A549 (cell line): ENCODE measurements at regions not wholly inside any gene's neighbourhood (a gene's known extent, or its start where the extent isn't known, plus 50 kb on each side); places are given as distances from the start of the nearest gene placed in this dataset.

Experiments
- CTCF ChIP-seq: fragments of >200 bp; sonication (Bioruptor Twin); formaldehyde crosslinking; IDR thresholded peaks from 3 replicates; pipeline ENCODE4 v1.5.1; 2016
- GATA3 ChIP-seq: IDR thresholded peaks from 2 replicates; pipeline ENCODE4 v1.6.1; 2012; ENCODE audit warnings: borderline replicate concordance
- HOXB13 ChIP-seq: fragments of 250-450 bp; sonication (Bioruptor Pico); IDR thresholded peaks from 2 replicates; pipeline ENCODE4 v1.5.0; 2020; ENCODE audit warnings: low read depth, mild to moderate bottlenecking, moderate library complexity
- HOXB5 ChIP-seq: fragments of 250-450 bp; sonication (Bioruptor Pico); IDR thresholded peaks from 2 replicates; pipeline ENCODE4 v1.5.0; 2020; ENCODE audit warnings: mild to moderate bottlenecking, moderate library complexity
- JUNB ChIP-seq: fragments of >200 bp; sonication (Bioruptor Twin); formaldehyde crosslinking; IDR thresholded peaks from 2 replicates; pipeline ENCODE4 v1.6.1; 2016
- POLR2A ChIP-seq: IDR thresholded peaks from 2 replicates; pipeline ENCODE4 v1.6.1; 2012; ENCODE audit warnings: mild to moderate bottlenecking, low read length
- POLR2AphosphoS2 ChIP-seq: conservative IDR thresholded peaks from 2 replicates; pipeline ENCODE4 v1.6.1; 2012; ENCODE audit warnings: low read length, improper control_type of control experiment, inconsistent platforms
- RARB ChIP-seq: fragments of 250-450 bp; sonication (Bioruptor Pico); IDR thresholded peaks from 2 replicates; pipeline ENCODE4 v1.8.0; 2021; ENCODE audit warnings: mild to moderate bottlenecking, moderate library complexity
- RFX5 ChIP-seq: fragments of 450-650 bp; IDR thresholded peaks from 2 replicates; pipeline ENCODE4 v1.7.1; 2014; ENCODE audit warnings: antibody characterized with exemption, mild to moderate bottlenecking, moderate library complexity
- TF ChIP-seq, protein P1 (sequence below): IDR thresholded peaks from 2 replicates; pipeline ENCODE4 v1.6.1; 2012
- TF ChIP-seq, protein P2 (sequence below): fragments of 450-650 bp; IDR thresholded peaks from 2 replicates; pipeline ENCODE4 v1.6.1; 2014; ENCODE audit warnings: antibody characterized with exemption

GRCh38 chr6:128696691-128697689 lies 176.6 kb upstream of the PTPRK start:
- TF ChIP-seq CTCF (no peak), POLR2A (no peak), RARB (CRISPR knock-in tag) (no peak), HOXB5 (CRISPR knock-in tag) (no peak), HOXB13 (no peak), RFX5 (no peak), GATA3 (peak; percentile 70; the same call in 1 of the 2 replicates), JUNB (peak; percentile 64; the same call in 1 of the 2 replicates), POLR2AphosphoS2 (no peak)
- TF ChIP-seq, protein P1, sequence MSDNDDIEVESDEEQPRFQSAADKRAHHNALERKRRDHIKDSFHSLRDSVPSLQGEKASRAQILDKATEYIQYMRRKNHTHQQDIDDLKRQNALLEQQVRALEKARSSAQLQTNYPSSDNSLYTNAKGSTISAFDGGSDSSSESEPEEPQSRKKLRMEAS = no peak
- TF ChIP-seq, protein P2, sequence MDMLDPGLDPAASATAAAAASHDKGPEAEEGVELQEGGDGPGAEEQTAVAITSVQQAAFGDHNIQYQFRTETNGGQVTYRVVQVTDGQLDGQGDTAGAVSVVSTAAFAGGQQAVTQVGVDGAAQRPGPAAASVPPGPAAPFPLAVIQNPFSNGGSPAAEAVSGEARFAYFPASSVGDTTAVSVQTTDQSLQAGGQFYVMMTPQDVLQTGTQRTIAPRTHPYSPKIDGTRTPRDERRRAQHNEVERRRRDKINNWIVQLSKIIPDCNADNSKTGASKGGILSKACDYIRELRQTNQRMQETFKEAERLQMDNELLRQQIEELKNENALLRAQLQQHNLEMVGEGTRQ = no peak
